Suprapubic skin (tissue), 4 donors: ENCODE measurements at regions not wholly inside any gene's neighbourhood (a gene's known extent, or its start where the extent isn't known, plus 50 kb on each side); places are given as distances from the start of the nearest gene placed in this dataset.

Experiments
- DNase-seq, 2 donors: peaks; one replicate each; pipeline ENCODE4 v3.0.0-alpha.2; 2019; ENCODE audit warnings: low spot score in 2 of 2
- H3K27ac ChIP-seq: fragments of 200-600 bp; sonication (generic); one replicate; pipeline ENCODE4 v1.5.1; 2019
- H3K27me3 ChIP-seq: fragments of 200-600 bp; sonication (generic); one replicate; pipeline ENCODE4 v1.5.1; 2019
- H3K36me3 ChIP-seq: fragments of 200-600 bp; sonication (generic); one replicate; pipeline ENCODE4 v1.5.1; 2019
- H3K4me1 ChIP-seq: fragments of 200-600 bp; sonication (generic); one replicate; pipeline ENCODE4 v1.5.1; 2019
- H3K4me3 ChIP-seq: fragments of 200-600 bp; sonication (generic); one replicate; pipeline ENCODE4 v1.5.1; 2019; ENCODE audit warnings: mild to moderate bottlenecking
- H3K9me3 ChIP-seq: fragments of 200-600 bp; sonication (generic); one replicate; pipeline ENCODE4 v1.5.1; 2019
- CTCF ChIP-seq, 2 donors: fragments of 200-600 bp in 1 of 2; fragments of 450-650 bp in 1 of 2; sonication (generic) in 1 of 2; IDR thresholded peaks; one replicate each; pipeline ENCODE4 v1.5.1; 2016 to 2019; ENCODE audit warnings: antibody characterized with exemption in 2 of 2, mild to moderate bottlenecking in 1 of 2, moderate library complexity in 1 of 2
- EP300 ChIP-seq: sonication (generic); formaldehyde crosslinking; IDR thresholded peaks from one replicate; pipeline ENCODE4 v1.6.1; 2017; ENCODE audit warnings: antibody characterized with exemption
- POLR2A ChIP-seq, 2 donors: fragments of 450-650 bp; IDR thresholded peaks; one replicate each; pipeline ENCODE4 v1.6.1; 2017; ENCODE audit warnings: antibody characterized with exemption in 2 of 2, mild to moderate bottlenecking in 2 of 2, moderate library complexity in 2 of 2
- POLR2AphosphoS5 ChIP-seq, 3 donors: sonication (generic); formaldehyde crosslinking; IDR thresholded peaks; one replicate each; pipeline ENCODE4 v1.6.1; 2017; ENCODE audit warnings: antibody characterized with exemption in 3 of 3
- WGBS: methylation state at CpG from one replicate; pipeline ENCODE4 v1.1.5; 2018; 5-methylcytosine and 5-hydroxymethylcytosine counted together

GRCh38 chr1:172775606-172776005 is 116.7 kb downstream of the FASLG start:
- no peak overlapping the region for H3K4me3 ChIP-seq
- peak overlapping the region; percentile 78 for H3K27ac ChIP-seq

GRCh38 chr1:172776071-172776470 is 117.2 kb downstream of the FASLG start:
- TF ChIP-seq POLR2AphosphoS5 (IDR thresholded peaks at IDR 0.05) (no peak), CTCF (IDR thresholded peaks at IDR 0.05) (no peak), POLR2A (IDR thresholded peaks at IDR 0.05) (no peak), EP300 (no peak)
- Histone ChIP-seq H3K9me3 (no peaks in the 10 kb centered on the region), H3K4me3 (no peak overlapping the region), H3K4me1 (peaks cover 2% of the 10 kb centered on the region), H3K27me3 (no peaks in the 10 kb centered on the region), H3K36me3 (no peaks in the 10 kb centered on the region), H3K27ac (peak overlapping the region; percentile 78)
- 39% methylated on average over 6 of the region's 6 CpGs for WGBS
- DNase-seq = no peak

More at GRCh38 chr1:172775606-172776005, 116.7 kb downstream of the FASLG start:
- Histone ChIP-seq H3K9me3 (no peaks in the 10 kb centered on the region), H3K4me1 (peaks cover 2% of the 10 kb centered on the region), H3K36me3 (no peaks in the 10 kb centered on the region), H3K27me3 (no peaks in the 10 kb centered on the region)
- no peak for DNase-seq
- whole genome bisulfite sequencing = 30% methylated on average over 3 of the region's 3 CpGs
- TF ChIP-seq CTCF (IDR thresholded peaks at IDR 0.05) (no peak), EP300 (no peak), POLR2A (IDR thresholded peaks at IDR 0.05) (no peak), POLR2AphosphoS5 (IDR thresholded peaks at IDR 0.05) (no peak)

- 95% methylated on average over 3 of the region's 3 CpGs for WGBS
- H3K4me3 ChIP-seq = no peak overlapping the region
- no peaks in the 10 kb centered on the region for H3K27me3 ChIP-seq
- no peak for DNase-seq
- H3K4me1 ChIP-seq = peaks cover 2% of the 10 kb centered on the region
- no peaks in the 10 kb centered on the region for H3K36me3 ChIP-seq
- H3K9me3 ChIP-seq = no peaks in the 10 kb centered on the region
- no peak overlapping the region for H3K27ac ChIP-seq
- no peak for TF ChIP-seq POLR2AphosphoS5 (IDR thresholded peaks at IDR 0.05)
- no peak for TF ChIP-seq POLR2A (IDR thresholded peaks at IDR 0.05)
- no peak for TF ChIP-seq CTCF (IDR thresholded peaks at IDR 0.05)
- TF ChIP-seq EP300 = no peak
These were observed 118.9 kb downstream of the FASLG start for GRCh38 chr1:172777767-172778166.

- no peaks in the 10 kb centered on the region for H3K27me3 ChIP-seq
- H3K4me3 ChIP-seq = no peak overlapping the region
- no peak for DNase-seq
- TF ChIP-seq POLR2AphosphoS5 (IDR thresholded peaks at IDR 0.05) = no peak
- TF ChIP-seq CTCF (IDR thresholded peaks at IDR 0.05) = no peak
- no peak for TF ChIP-seq EP300
- H3K36me3 ChIP-seq = no peaks in the 10 kb centered on the region
- peaks cover 3% of the 10 kb centered on the region for H3K9me3 ChIP-seq
- H3K27ac ChIP-seq = no peak overlapping the region
- WGBS = 52% methylated on average over 7 of the region's 7 CpGs
- H3K4me1 ChIP-seq = peaks cover 2% of the 10 kb centered on the region
These were observed 119.9 kb downstream of the FASLG start for GRCh38 chr1:172778456-172779455.

- 52% methylated on average over 3 of the region's 3 CpGs for WGBS
- no peaks in the 10 kb centered on the region for H3K27me3 ChIP-seq
- H3K27ac ChIP-seq = no peak overlapping the region
- H3K36me3 ChIP-seq = no peaks in the 10 kb centered on the region
- DNase-seq = no peak
- TF ChIP-seq POLR2AphosphoS5 (IDR thresholded peaks at IDR 0.05) (no peak), POLR2A (IDR thresholded peaks at IDR 0.05) (no peak), EP300 (no peak), CTCF (IDR thresholded peaks at IDR 0.05) (no peak)
- no peak overlapping the region for H3K4me3 ChIP-seq
- H3K4me1 ChIP-seq = peaks cover 2% of the 10 kb centered on the region
- H3K9me3 ChIP-seq = peaks cover 3% of the 10 kb centered on the region
These were observed 120.6 kb downstream of the FASLG start for GRCh38 chr1:172779491-172779890.
